ENCODE measurements at regions not wholly inside any gene's neighbourhood (a gene's known extent, or its start where the extent isn't known, plus 50 kb on each side); places are given as distances from the start of the nearest gene placed in this dataset.

- no peak for TF ChIP-seq ZNF280C (tag by site-specific recombination; IDR thresholded peaks at IDR 0.05)
Measured at GRCh38 chr2:67309281-67309680, 87.9 kb upstream of the ETAA1 start (continued).

- H3K27ac ChIP-seq (ENCODE audit: extremely low read depth, low read depth, low read length), result no peak overlapping the region
- ChIA-PET CTCF (no interaction called here), POLR2A (no interaction called here)
Measured at GRCh38 chr2:67311536-67311935, 85.6 kb upstream of the ETAA1 start.

GRCh38 chr2:67312871-67313270, 84.3 kb upstream of the ETAA1 start:
- Histone ChIP-seq H3K9me3 (ENCODE audit: control insufficient read depth, insufficient read depth, low read depth, low read length) (no peaks in the 10 kb centered on the region), H3K4me3 (ENCODE audit: low read depth, low read length) (no peak overlapping the region), H3K4me1 (ENCODE audit: control insufficient read depth, insufficient read depth, low read length) (0 out of 2 replicates have a peak, but pooled peaks cover 3% of the 10 kb centered on the region), H3K36me3 (ENCODE audit: control insufficient read depth in 2 of 2, insufficient read depth in 1 of 2, low read length in 2 of 2) (no peaks in the 10 kb centered on the region), H3K27ac (ENCODE audit: extremely low read depth, low read depth, low read length) (no peak overlapping the region)
- ChIA-PET CTCF (interaction anchor here (0.6 kb wide), 1 partner anchor 15 kb away, joined by 3 read pairs; no protein-coding TSS in a partner anchor), POLR2A (no interaction called here)
- TF ChIP-seq PBX3 (CRISPR knock-in tag; IDR thresholded peaks at IDR 0.05), result no peak
- TF ChIP-seq ZNF292 (tag by site-specific recombination; IDR thresholded peaks at IDR 0.05; ENCODE audit: borderline replicate concordance, low read depth), result no peak
- TF ChIP-seq ZNF626 (tag by site-specific recombination; IDR thresholded peaks at IDR 0.05), result no peak
- TF ChIP-seq ZNF335 (tag by site-specific recombination; conservative IDR thresholded peaks at IDR 0.05), result no peak
- no peak for TF ChIP-seq SP7 (tag by site-specific recombination; IDR thresholded peaks at IDR 0.05)
- no peak for TF ChIP-seq ZNF174 (tag by site-specific recombination; IDR thresholded peaks at IDR 0.05)

More at GRCh38 chr2:67311536-67311935, 85.6 kb upstream of the ETAA1 start:
- no peaks in the 10 kb centered on the region for H3K9me3 ChIP-seq (ENCODE audit: control insufficient read depth, insufficient read depth, low read depth, low read length)
- TF ChIP-seq ZBTB20 (tag by site-specific recombination; IDR thresholded peaks at IDR 0.05), result peak; percentile 75; the same call in 1 of the 2 replicates
- TF ChIP-seq ZNF416 (tag by site-specific recombination; IDR thresholded peaks at IDR 0.05), result no peak
- no peak for TF ChIP-seq PBX3 (CRISPR knock-in tag; IDR thresholded peaks at IDR 0.05)
- TF ChIP-seq ZNF629 (tag by site-specific recombination; IDR thresholded peaks at IDR 0.05), result no peak
- no peak for TF ChIP-seq ZNF585B (tag by site-specific recombination; IDR thresholded peaks at IDR 0.05)
- TF ChIP-seq ZNF16 (tag by site-specific recombination; IDR thresholded peaks at IDR 0.05; ENCODE audit: low read depth), result no peak
- no peak for TF ChIP-seq ZNF391 (tag by site-specific recombination; IDR thresholded peaks at IDR 0.05; ENCODE audit: borderline replicate concordance, low read depth)
- no peak for TF ChIP-seq ZNF350 (tag by site-specific recombination; IDR thresholded peaks at IDR 0.05)
- TF ChIP-seq ZBTB44 (tag by site-specific recombination; IDR thresholded peaks at IDR 0.05), result peak; percentile 93
- no peak for TF ChIP-seq ZSCAN30 (tag by site-specific recombination; IDR thresholded peaks at IDR 0.05)
- TF ChIP-seq ZNF292 (tag by site-specific recombination; IDR thresholded peaks at IDR 0.05; ENCODE audit: borderline replicate concordance, low read depth), result no peak
- 0 out of 2 replicates have a peak, but pooled peaks cover 3% of the 10 kb centered on the region for H3K4me1 ChIP-seq (ENCODE audit: control insufficient read depth, insufficient read depth, low read length)
- no peak overlapping the region for H3K4me3 ChIP-seq (ENCODE audit: low read depth, low read length)
- no peaks in the 10 kb centered on the region for H3K36me3 ChIP-seq (ENCODE audit: control insufficient read depth in 2 of 2, insufficient read depth in 1 of 2, low read length in 2 of 2)
